ENCODE measurements at regions not wholly inside any gene's neighbourhood (a gene's known extent, or its start where the extent isn't known, plus 50 kb on each side); places are given as distances from the start of the nearest gene placed in this dataset.
"Not testable (repeated sequence)": the region's sequence is repeated elsewhere in the genome, so short reads cannot be mapped to it uniquely, and the experiment has no call there.

DNA sequence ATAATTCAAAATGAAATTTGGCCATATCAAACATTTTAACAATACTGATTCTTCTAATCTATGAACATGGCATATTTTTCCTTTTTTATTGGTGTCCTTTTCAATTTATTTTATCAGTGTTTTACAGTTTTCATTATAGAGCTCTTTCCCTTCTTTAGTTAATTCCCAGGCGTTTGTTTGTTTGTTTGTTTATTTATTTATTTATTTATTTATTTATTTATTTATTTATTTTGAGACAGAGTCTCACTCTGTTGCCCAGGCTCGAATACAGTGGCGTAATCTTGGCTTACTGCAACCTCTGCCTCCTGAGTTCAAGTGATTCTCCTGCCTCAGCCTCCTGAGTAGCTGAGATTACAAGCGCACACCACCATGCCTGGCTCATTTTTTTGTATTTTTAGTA lies 1049.4 kb upstream of the CDH6 start:
- not testable (repeated sequence) for H3K4me3 ChIP-seq (ENCODE audit: low read depth, low read length); H3K27ac ChIP-seq (ENCODE audit: low read depth, low read length); H3K36me3 ChIP-seq (ENCODE audit: control insufficient read depth, insufficient read depth, low read length); H3K4me1 ChIP-seq (ENCODE audit: control insufficient read depth, insufficient read depth, low read length); H3K27me3 ChIP-seq (ENCODE audit: control insufficient read depth, insufficient read depth, low read length); H3K9me3 ChIP-seq (ENCODE audit: control insufficient read depth, insufficient read depth, low read length); DNase-seq (ENCODE audit: low read depth in 4 of 6, low spot score in 6 of 6)
- 96% methylated on average over 3 of the region's 4 CpGs for WGBS (ENCODE audit: insufficient coverage)

DNA sequence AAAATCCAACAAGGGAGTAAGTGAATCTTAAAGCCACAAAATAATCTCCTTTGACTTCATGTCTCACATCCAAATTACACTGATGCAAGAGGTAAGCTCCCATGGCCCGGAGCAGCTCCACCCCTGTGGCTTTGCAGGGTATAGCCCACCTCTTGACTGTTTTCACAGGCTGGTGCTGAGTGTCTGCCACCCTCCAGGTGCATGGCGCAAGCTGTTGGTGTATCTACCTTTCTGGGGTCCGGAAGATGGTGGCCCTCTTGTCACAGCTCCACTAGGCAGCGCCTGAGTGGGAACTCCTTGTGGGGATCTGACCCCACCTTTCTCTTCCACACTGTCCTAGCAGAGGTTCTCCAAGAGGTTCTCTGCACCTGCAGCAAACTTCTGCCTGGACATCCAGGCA lies 1051.1 kb upstream of the CDH6 start:
- Histone ChIP-seq H3K36me3 (ENCODE audit: control insufficient read depth, insufficient read depth, low read length) (no peaks in the 10 kb centered on the region), H3K4me1 (ENCODE audit: control insufficient read depth, insufficient read depth, low read length) (no peaks in the 10 kb centered on the region), H3K27ac (ENCODE audit: low read depth, low read length) (no peak overlapping the region), H3K9me3 (ENCODE audit: control insufficient read depth, insufficient read depth, low read length) (peaks cover 1% of the 10 kb centered on the region), H3K4me3 (ENCODE audit: low read depth, low read length) (no peak overlapping the region), H3K27me3 (ENCODE audit: control insufficient read depth, insufficient read depth, low read length) (no peaks in the 10 kb centered on the region)
- WGBS (ENCODE audit: insufficient coverage): 79% methylated on average over 4 of the region's 4 CpGs
- DNase-seq (ENCODE audit: low read depth in 4 of 6, low spot score in 6 of 6): no peak

DNA sequence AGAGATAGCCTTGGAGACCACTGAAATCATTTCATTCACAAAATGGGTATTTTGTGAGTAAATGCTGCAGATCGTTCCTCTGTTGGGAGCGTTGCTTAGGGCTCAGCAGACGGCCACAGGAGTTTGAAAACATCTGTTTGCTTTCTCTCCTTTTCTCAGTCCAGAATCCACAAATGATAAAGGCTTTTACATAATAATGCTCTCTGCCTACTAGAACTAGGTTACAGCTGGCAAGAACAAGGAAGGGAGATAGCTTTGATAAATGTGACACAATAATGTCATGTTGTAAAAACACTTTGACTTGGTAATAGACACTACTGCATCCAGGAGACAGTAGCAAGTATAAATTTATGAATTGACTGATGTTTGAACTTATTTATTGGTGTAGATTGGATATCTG lies 1072.4 kb upstream of the CDH6 start:
- H3K9me3 ChIP-seq (ENCODE audit: control insufficient read depth, insufficient read depth, low read length): no peaks in the 10 kb centered on the region
- H3K4me1 ChIP-seq (ENCODE audit: control insufficient read depth, insufficient read depth, low read length): no peaks in the 10 kb centered on the region
- no peak overlapping the region for H3K27ac ChIP-seq (ENCODE audit: low read depth, low read length)
- peak in 1 of 6 donors; percentile 22 for DNase-seq (ENCODE audit: low read depth in 4 of 6, low spot score in 6 of 6)
- H3K4me3 ChIP-seq (ENCODE audit: low read depth, low read length): no peak overlapping the region
- no peaks in the 10 kb centered on the region for H3K36me3 ChIP-seq (ENCODE audit: control insufficient read depth, insufficient read depth, low read length)
- H3K27me3 ChIP-seq (ENCODE audit: control insufficient read depth, insufficient read depth, low read length): no peaks in the 10 kb centered on the region
- WGBS (ENCODE audit: insufficient coverage): no CpG with 5 or more reads among the region's 3 CpGs

DNA sequence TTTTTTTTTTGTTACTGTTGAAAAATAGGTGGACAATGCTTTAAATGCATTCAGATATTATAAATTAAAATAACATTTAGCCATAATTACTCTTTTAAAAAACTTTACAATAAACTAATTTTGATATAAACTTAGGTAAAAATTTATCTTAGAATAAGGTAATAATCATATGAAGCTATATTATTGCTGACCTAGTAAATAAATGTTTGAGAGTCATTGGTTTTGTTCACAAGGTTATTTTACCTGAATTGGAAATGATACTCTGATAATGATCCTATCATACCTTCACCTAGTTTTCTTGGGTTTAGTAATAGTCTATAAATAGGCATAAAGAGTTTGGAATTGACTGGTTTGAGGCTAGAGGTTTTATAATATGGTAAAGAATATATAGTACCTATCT lies 1076.4 kb upstream of the CDH6 start:
- Histone ChIP-seq H3K4me3 (ENCODE audit: low read depth, low read length) (no peak overlapping the region), H3K9me3 (ENCODE audit: control insufficient read depth, insufficient read depth, low read length) (peaks cover 2% of the 10 kb centered on the region), H3K27ac (ENCODE audit: low read depth, low read length) (no peak overlapping the region), H3K4me1 (ENCODE audit: control insufficient read depth, insufficient read depth, low read length) (no peaks in the 10 kb centered on the region), H3K27me3 (ENCODE audit: control insufficient read depth, insufficient read depth, low read length) (no peaks in the 10 kb centered on the region), H3K36me3 (ENCODE audit: control insufficient read depth, insufficient read depth, low read length) (no peaks in the 10 kb centered on the region)
- DNase-seq (ENCODE audit: low read depth in 4 of 6, low spot score in 6 of 6): no peak

GRCh38 chr5:30113542-30113941 lies 1079.9 kb upstream of the CDH6 start:
- no peaks in the 10 kb centered on the region for H3K36me3 ChIP-seq (ENCODE audit: control insufficient read depth, insufficient read depth, low read length)
- H3K27ac ChIP-seq (ENCODE audit: low read depth, low read length): no peak overlapping the region
- H3K4me1 ChIP-seq (ENCODE audit: control insufficient read depth, insufficient read depth, low read length): no peaks in the 10 kb centered on the region
- no peak for DNase-seq (ENCODE audit: low read depth in 4 of 6, low spot score in 6 of 6)
- H3K27me3 ChIP-seq (ENCODE audit: control insufficient read depth, insufficient read depth, low read length): no peaks in the 10 kb centered on the region
- H3K4me3 ChIP-seq (ENCODE audit: low read depth, low read length): no peak overlapping the region
- peaks cover 2% of the 10 kb centered on the region for H3K9me3 ChIP-seq (ENCODE audit: control insufficient read depth, insufficient read depth, low read length)
- no CpG with 5 or more reads among the region's 4 CpGs for WGBS (ENCODE audit: insufficient coverage)

DNA sequence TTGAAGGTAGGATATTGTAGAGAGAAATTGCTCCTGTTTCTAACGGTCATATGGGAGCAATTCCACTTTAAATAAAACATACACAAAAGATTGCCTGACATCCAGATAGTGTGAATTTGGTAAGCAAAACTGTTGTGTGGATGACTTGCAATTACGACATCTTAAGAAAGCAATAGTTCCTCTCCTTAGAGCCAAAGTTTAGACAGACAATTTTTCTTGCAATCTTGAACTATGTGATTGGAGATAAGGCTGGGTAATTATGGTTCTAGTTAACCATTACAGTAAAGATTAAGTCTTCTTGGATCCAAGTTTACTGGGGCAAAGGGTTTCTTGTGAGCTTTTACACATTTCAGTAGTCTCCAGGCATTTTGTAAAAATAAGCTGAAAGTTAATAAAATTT lies 1080.6 kb upstream of the CDH6 start:
- H3K27me3 ChIP-seq (ENCODE audit: control insufficient read depth, insufficient read depth, low read length): no peaks in the 10 kb centered on the region
- H3K9me3 ChIP-seq (ENCODE audit: control insufficient read depth, insufficient read depth, low read length): peaks cover 2% of the 10 kb centered on the region
- no CpG with 5 or more reads among the region's 2 CpGs for WGBS (ENCODE audit: insufficient coverage)
- no peak overlapping the region for H3K27ac ChIP-seq (ENCODE audit: low read depth, low read length)
- no peak overlapping the region for H3K4me3 ChIP-seq (ENCODE audit: low read depth, low read length)
- H3K4me1 ChIP-seq (ENCODE audit: control insufficient read depth, insufficient read depth, low read length): no peaks in the 10 kb centered on the region
- DNase-seq (ENCODE audit: low read depth in 4 of 6, low spot score in 6 of 6): no peak
- no peaks in the 10 kb centered on the region for H3K36me3 ChIP-seq (ENCODE audit: control insufficient read depth, insufficient read depth, low read length)

DNA sequence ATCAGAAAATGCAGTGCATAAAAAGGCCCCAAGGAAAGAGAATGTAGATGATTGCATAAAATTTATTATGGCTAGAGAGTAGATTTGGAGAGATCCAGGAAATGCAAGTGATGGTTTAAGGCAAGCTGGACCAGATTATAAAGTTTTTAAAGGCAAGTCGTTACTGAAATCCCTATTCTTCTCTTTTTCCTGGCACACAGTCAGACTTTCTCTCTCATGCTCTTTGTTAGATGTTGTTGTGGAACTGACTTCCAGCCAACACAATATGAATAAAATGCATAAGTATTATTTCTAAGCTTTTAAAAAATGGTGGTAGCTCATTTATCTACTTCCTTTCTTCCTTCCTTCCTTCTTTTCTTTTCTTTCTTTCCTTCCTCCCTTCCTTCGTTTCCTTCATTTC lies 1085.4 kb upstream of the CDH6 start:
- WGBS (ENCODE audit: insufficient coverage): no CpG with 5 or more reads among the region's 2 CpGs
- Histone ChIP-seq H3K36me3 (ENCODE audit: control insufficient read depth, insufficient read depth, low read length) (no peaks in the 10 kb centered on the region), H3K4me1 (ENCODE audit: control insufficient read depth, insufficient read depth, low read length) (no peaks in the 10 kb centered on the region), H3K4me3 (ENCODE audit: low read depth, low read length) (no peak overlapping the region), H3K27me3 (ENCODE audit: control insufficient read depth, insufficient read depth, low read length) (no peaks in the 10 kb centered on the region), H3K9me3 (ENCODE audit: control insufficient read depth, insufficient read depth, low read length) (no peaks in the 10 kb centered on the region), H3K27ac (ENCODE audit: low read depth, low read length) (no peak overlapping the region)
- DNase-seq (ENCODE audit: low read depth in 4 of 6, low spot score in 6 of 6): no peak

GRCh38 chr5:30106596-30106995 lies 1086.9 kb upstream of the CDH6 start:
- Histone ChIP-seq H3K4me1 (ENCODE audit: control insufficient read depth, insufficient read depth, low read length) (no peaks in the 10 kb centered on the region), H3K9me3 (ENCODE audit: control insufficient read depth, insufficient read depth, low read length) (no peaks in the 10 kb centered on the region), H3K4me3 (ENCODE audit: low read depth, low read length) (no peak overlapping the region), H3K27me3 (ENCODE audit: control insufficient read depth, insufficient read depth, low read length) (no peaks in the 10 kb centered on the region), H3K36me3 (ENCODE audit: control insufficient read depth, insufficient read depth, low read length) (no peaks in the 10 kb centered on the region), H3K27ac (ENCODE audit: low read depth, low read length) (no peak overlapping the region)
- DNase-seq (ENCODE audit: low read depth in 4 of 6, low spot score in 6 of 6): no peak
- 94% methylated on average over 11 of the region's 13 CpGs for WGBS (ENCODE audit: insufficient coverage)

- H3K4me1 ChIP-seq (ENCODE audit: control insufficient read depth, insufficient read depth, low read length): no peaks in the 10 kb centered on the region
- no peak for DNase-seq (ENCODE audit: low read depth in 4 of 6, low spot score in 6 of 6)
- H3K4me3 ChIP-seq (ENCODE audit: low read depth, low read length): no peak overlapping the region
- H3K27me3 ChIP-seq (ENCODE audit: control insufficient read depth, insufficient read depth, low read length): no peaks in the 10 kb centered on the region
- no peaks in the 10 kb centered on the region for H3K9me3 ChIP-seq (ENCODE audit: control insufficient read depth, insufficient read depth, low read length)
- no peaks in the 10 kb centered on the region for H3K36me3 ChIP-seq (ENCODE audit: control insufficient read depth, insufficient read depth, low read length)
- no peak overlapping the region for H3K27ac ChIP-seq (ENCODE audit: low read depth, low read length)
Observed at GRCh38 chr5:30104872-30105596, 1088.5 kb upstream of the CDH6 start.

DNA sequence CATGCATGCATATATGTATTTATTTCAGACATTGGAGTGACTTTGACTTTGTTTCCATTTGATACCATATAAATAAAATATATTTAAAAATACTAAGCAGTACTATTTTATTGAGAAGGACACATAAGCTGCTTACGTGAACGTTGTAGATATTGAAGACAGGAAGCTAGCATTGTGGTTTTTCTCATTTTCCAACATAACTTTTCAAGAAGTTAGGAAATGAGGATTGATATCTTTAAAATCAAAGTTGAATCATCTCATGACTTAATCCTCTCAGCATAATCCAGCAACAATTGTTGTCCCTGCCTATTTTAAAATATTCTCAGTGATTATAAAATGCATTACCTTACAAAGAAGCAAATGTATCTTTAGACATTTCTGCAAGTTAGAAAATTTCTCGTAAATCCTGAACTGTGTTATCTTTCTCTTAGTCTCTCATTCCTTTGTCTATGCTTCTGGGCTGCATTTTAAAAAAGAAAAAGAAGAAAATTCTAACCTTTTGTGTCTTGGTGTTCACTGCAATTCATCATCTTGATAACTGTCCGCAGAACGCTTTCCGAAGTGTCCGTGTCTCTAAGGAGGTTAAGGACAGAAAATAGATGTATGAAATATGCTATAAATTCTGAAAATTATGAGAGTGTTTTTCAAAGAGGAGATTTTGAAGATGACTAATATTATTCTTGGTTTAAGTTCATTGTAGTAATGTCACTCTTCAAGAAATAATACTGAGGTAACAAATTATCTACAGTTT lies 1089.9 kb upstream of the CDH6 start:
- no peaks in the 10 kb centered on the region for H3K27me3 ChIP-seq (ENCODE audit: control insufficient read depth, insufficient read depth, low read length)
- no peaks in the 10 kb centered on the region for H3K36me3 ChIP-seq (ENCODE audit: control insufficient read depth, insufficient read depth, low read length)
- no peak overlapping the region for H3K4me3 ChIP-seq (ENCODE audit: low read depth, low read length)
- no peaks in the 10 kb centered on the region for H3K4me1 ChIP-seq (ENCODE audit: control insufficient read depth, insufficient read depth, low read length)
- DNase-seq (ENCODE audit: low read depth in 4 of 6, low spot score in 6 of 6): no peak
- no peak overlapping the region for H3K27ac ChIP-seq (ENCODE audit: low read depth, low read length)
- no peaks in the 10 kb centered on the region for H3K9me3 ChIP-seq (ENCODE audit: control insufficient read depth, insufficient read depth, low read length)
- WGBS (ENCODE audit: insufficient coverage): 76% methylated on average over 4 of the region's 7 CpGs

All from spinal cord (tissue), 9 donors.